ENCODE measurements at regions not wholly inside any gene's neighbourhood (a gene's known extent, or its start where the extent isn't known, plus 50 kb on each side); places are given as distances from the start of the nearest gene placed in this dataset.

DNA sequence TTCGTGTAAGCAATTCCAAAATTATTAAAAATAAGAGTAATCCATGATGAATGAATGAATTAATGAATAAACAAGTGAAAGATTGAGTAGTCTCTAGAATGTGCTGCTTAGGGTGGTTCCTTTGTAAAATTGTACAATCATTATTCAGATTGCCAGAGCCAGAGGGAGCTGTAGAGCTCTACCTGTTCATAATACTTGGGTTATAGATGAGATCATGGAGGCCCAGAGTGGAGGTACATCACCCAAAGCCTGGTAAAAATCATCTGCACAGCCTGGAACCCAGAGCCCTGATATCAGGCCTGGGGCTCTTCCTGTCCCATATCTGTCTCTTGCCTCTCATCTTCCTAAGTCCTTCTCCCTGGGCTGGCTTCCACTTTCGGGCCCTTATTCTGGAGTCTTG lies 297.2 kb downstream of the RPLP1 start:
- Histone ChIP-seq H3K4me3 (no peak overlapping the region), H3K27ac (no peak overlapping the region), H3K4me1 (no peaks in the 10 kb centered on the region), H3K27me3 (no peaks in the 10 kb centered on the region), H3K9me3 (no peaks in the 10 kb centered on the region), H3K36me3 (no peaks in the 10 kb centered on the region)
- no peak for DNase-seq (ENCODE audit: extremely low spot score in 2 of 2)
- no peak for TF ChIP-seq POLR2AphosphoS5 (IDR thresholded peaks at IDR 0.05; ENCODE audit: insufficient read depth in 1 of 2, low read depth in 1 of 2)
- no peak for TF ChIP-seq POLR2A (IDR thresholded peaks at IDR 0.05)
- intact Hi-C loops (cut with DNase I): loop anchor here (5.0 kb wide), 1 partner anchor 578 kb away; no protein-coding TSS in a partner anchor

DNA sequence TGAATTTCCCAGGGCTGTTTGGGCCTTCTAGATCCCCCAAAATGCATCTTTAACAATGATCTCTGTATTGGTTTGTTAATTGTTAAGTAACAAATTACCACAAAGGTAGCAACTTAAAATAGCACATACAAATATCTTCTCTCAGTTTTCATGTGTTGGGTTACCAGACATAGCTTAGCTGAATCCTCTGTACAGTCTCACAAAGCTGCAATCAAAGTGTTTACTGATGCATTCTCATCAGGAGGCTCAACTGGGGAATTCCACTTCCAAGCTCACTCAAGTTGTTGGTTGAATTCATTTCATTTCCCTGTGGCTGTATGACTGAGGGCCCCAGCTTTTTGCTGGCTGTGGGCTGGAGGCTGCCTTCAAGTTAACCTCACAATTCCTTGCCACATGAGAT lies 297.6 kb downstream of the RPLP1 start:
- no peak overlapping the region for H3K27ac ChIP-seq
- H3K9me3 ChIP-seq: no peaks in the 10 kb centered on the region
- no peak for TF ChIP-seq POLR2AphosphoS5 (IDR thresholded peaks at IDR 0.05; ENCODE audit: insufficient read depth in 1 of 2, low read depth in 1 of 2)
- no peaks in the 10 kb centered on the region for H3K4me1 ChIP-seq
- no peak for DNase-seq (ENCODE audit: extremely low spot score in 2 of 2)
- intact Hi-C loops (cut with DNase I): no loop called here
- no peak overlapping the region for H3K4me3 ChIP-seq
- H3K36me3 ChIP-seq: no peaks in the 10 kb centered on the region
- H3K27me3 ChIP-seq: no peaks in the 10 kb centered on the region

DNA sequence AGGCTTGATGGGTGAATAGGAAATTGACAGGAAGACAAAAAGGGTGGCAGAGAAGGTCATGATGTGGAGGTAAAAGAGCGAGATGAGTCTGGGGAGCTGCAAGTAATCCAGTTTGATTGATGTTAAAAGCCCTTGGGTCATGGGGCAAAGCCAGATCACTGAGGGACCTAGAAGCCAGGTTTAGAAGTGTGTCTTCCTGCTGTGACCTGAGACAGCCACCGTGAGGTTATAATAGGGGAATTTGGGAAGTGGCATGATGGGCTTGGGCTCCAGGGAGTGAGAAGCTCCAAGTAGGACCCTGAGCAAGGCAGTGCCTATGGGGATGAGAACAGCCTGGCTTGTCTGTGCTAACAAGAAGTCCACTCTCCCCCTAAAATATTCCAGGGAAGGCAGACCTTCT lies 298.5 kb downstream of the RPLP1 start:
- Histone ChIP-seq H3K27ac (no peak overlapping the region), H3K9me3 (no peaks in the 10 kb centered on the region), H3K36me3 (no peaks in the 10 kb centered on the region), H3K4me3 (no peak overlapping the region), H3K4me1 (no peaks in the 10 kb centered on the region), H3K27me3 (no peaks in the 10 kb centered on the region)
- DNase-seq (ENCODE audit: extremely low spot score in 2 of 2): no peak
- intact Hi-C loops (cut with DNase I): no loop called here
- TF ChIP-seq CTCF (IDR thresholded peaks at IDR 0.05) (no peak), POLR2AphosphoS5 (IDR thresholded peaks at IDR 0.05; ENCODE audit: insufficient read depth in 1 of 2, low read depth in 1 of 2) (no peak), POLR2A (IDR thresholded peaks at IDR 0.05) (no peak)

- TF ChIP-seq POLR2AphosphoS5 (IDR thresholded peaks at IDR 0.05; ENCODE audit: insufficient read depth in 1 of 2, low read depth in 1 of 2) (no peak), POLR2A (IDR thresholded peaks at IDR 0.05) (no peak), CTCF (IDR thresholded peaks at IDR 0.05) (no peak)
- Histone ChIP-seq H3K4me3 (no peak overlapping the region), H3K27me3 (no peaks in the 10 kb centered on the region), H3K36me3 (no peaks in the 10 kb centered on the region), H3K9me3 (no peaks in the 10 kb centered on the region), H3K27ac (no peak overlapping the region), H3K4me1 (no peaks in the 10 kb centered on the region)
- intact Hi-C loops (cut with DNase I): no loop called here
- DNase-seq (ENCODE audit: extremely low spot score in 2 of 2): no peak
Measured at GRCh38 chr15:69751566-69751965, 298.9 kb downstream of the RPLP1 start.

GRCh38 chr15:69753867-69754266 lies 301.2 kb downstream of the RPLP1 start:
- DNase-seq (ENCODE audit: extremely low spot score in 2 of 2): peak in 1 of 2 donors; percentile 54
- no peak overlapping the region for H3K4me3 ChIP-seq
- H3K36me3 ChIP-seq: no peaks in the 10 kb centered on the region
- TF ChIP-seq POLR2A (IDR thresholded peaks at IDR 0.05) (no peak), CTCF (IDR thresholded peaks at IDR 0.05) (no peak), POLR2AphosphoS5 (IDR thresholded peaks at IDR 0.05; ENCODE audit: insufficient read depth in 1 of 2, low read depth in 1 of 2) (no peak)
- intact Hi-C loops (cut with DNase I): no loop called here
- peaks cover 9% of the 10 kb centered on the region for H3K4me1 ChIP-seq
- no peak overlapping the region for H3K27ac ChIP-seq
- H3K27me3 ChIP-seq: no peaks in the 10 kb centered on the region
- H3K9me3 ChIP-seq: no peaks in the 10 kb centered on the region

GRCh38 chr15:69754313-69754712 lies 301.7 kb downstream of the RPLP1 start:
- Histone ChIP-seq H3K4me1 (peaks cover 10% of the 10 kb centered on the region), H3K27me3 (no peaks in the 10 kb centered on the region), H3K36me3 (no peaks in the 10 kb centered on the region), H3K27ac (no peak overlapping the region), H3K4me3 (no peak overlapping the region), H3K9me3 (no peaks in the 10 kb centered on the region)
- DNase-seq (ENCODE audit: extremely low spot score in 2 of 2): no peak
- no peak for TF ChIP-seq POLR2AphosphoS5 (IDR thresholded peaks at IDR 0.05; ENCODE audit: insufficient read depth in 1 of 2, low read depth in 1 of 2)
- no peak for TF ChIP-seq CTCF (IDR thresholded peaks at IDR 0.05)
- no peak for TF ChIP-seq POLR2A (IDR thresholded peaks at IDR 0.05)
- intact Hi-C loops (cut with DNase I): no loop called here

Data from vagina (tissue), 2 donors.